ENCODE measurements at regions not wholly inside any gene's neighbourhood (a gene's known extent, or its start where the extent isn't known, plus 50 kb on each side); places are given as distances from the start of the nearest gene placed in this dataset.

DNA sequence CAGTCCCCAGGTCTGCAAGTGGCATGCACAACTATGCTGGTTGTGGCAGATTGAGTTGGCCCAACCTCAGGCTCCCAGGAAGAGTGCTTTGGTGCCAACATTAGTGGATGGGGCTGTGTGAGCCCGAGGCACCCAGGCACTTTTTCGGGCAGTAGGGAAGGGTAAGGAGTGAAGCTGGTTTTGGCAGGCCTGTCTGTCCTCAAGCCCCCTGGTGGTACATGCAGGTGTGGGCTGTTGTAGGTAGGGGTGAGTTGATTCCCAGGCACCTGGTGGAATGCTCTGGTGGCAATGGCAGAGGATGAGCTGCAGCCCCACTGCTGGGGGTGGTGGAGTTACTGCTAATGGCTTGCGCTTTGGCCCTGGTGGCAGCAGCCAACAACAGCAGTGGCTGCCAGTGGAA is 723.7 kb upstream of the SLITRK1 start:
- no peak for DNase-seq
- Histone ChIP-seq H3K9me3 (ENCODE audit: low read length) (no peaks in the 10 kb centered on the region), H3K79me2 (ENCODE audit: low read length) (no peaks in the 10 kb centered on the region), H3K27me3 (ENCODE audit: low read length) (no peaks in the 10 kb centered on the region), H3K4me2 (ENCODE audit: low read length) (no peak overlapping the region), H3K9ac (ENCODE audit: low read length) (no peak overlapping the region), H3F3A (ENCODE audit: low read length, unreplicated experiment) (no peaks in the 10 kb centered on the region), H3K4me3 (ENCODE audit: low read length) (no peak overlapping the region), H3K36me3 (ENCODE audit: low read depth, low read length) (no peaks in the 10 kb centered on the region), H3K27ac (ENCODE audit: low read length) (no peak overlapping the region), H3K4me1 (ENCODE audit: insufficient read depth, low read length) (no peaks in the 10 kb centered on the region), H3K9me2 (replicated peaks; ENCODE audit: low read length) (no peaks in the 10 kb centered on the region), H2AFZ (ENCODE audit: low read length) (no peak overlapping the region), H4K20me1 (ENCODE audit: low read length) (no peaks in the 10 kb centered on the region)
- POLR2A ChIA-PET (ENCODE audit: unreplicated experiment) = no interaction called here
- BruUV-seq (replicated peaks) = no TSS peak
- intact Hi-C loops (cut with micrococcal nuclease) = no loop called here
- TF ChIP-seq EZH2 (IDR thresholded peaks at IDR 0.05; ENCODE audit: low read length, unreplicated experiment) = no peak
- TF ChIP-seq, protein P1, sequence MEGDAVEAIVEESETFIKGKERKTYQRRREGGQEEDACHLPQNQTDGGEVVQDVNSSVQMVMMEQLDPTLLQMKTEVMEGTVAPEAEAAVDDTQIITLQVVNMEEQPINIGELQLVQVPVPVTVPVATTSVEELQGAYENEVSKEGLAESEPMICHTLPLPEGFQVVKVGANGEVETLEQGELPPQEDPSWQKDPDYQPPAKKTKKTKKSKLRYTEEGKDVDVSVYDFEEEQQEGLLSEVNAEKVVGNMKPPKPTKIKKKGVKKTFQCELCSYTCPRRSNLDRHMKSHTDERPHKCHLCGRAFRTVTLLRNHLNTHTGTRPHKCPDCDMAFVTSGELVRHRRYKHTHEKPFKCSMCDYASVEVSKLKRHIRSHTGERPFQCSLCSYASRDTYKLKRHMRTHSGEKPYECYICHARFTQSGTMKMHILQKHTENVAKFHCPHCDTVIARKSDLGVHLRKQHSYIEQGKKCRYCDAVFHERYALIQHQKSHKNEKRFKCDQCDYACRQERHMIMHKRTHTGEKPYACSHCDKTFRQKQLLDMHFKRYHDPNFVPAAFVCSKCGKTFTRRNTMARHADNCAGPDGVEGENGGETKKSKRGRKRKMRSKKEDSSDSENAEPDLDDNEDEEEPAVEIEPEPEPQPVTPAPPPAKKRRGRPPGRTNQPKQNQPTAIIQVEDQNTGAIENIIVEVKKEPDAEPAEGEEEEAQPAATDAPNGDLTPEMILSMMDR (conservative IDR thresholded peaks at IDR 0.05; ENCODE audit: low read depth, low read length) = 0 out of 2 replicates have a peak, but pooled peaks have one; percentile 9
- no peak for TF ChIP-seq EZH2phosphoT487 (IDR thresholded peaks at IDR 0.05; ENCODE audit: borderline replicate concordance, low read length)
- CTCF ChIA-PET = no interaction called here
- ATAC-seq = no peak

DNA sequence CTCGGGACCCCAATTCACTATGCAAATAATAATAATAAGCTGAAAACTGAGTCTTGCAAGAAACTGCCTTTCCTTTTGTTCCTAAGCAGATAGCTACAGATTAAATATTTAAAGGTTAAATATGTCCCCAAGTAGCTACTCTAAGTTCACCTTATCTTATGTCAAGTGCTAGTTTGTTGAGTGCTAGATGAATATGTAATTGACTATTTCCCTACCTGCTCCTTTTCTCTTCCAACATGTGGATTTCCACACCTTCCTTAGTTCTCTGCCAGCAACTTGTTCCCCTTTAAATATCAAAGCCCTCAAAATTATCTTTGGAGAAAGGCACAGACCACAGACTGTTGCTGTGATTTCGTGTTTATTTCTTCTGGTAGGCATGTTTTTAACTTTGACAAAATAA is 709.2 kb upstream of the SLITRK1 start:
- no peaks in the 10 kb centered on the region for H4K20me1 ChIP-seq (ENCODE audit: low read length)
- no peaks in the 10 kb centered on the region for H3K4me1 ChIP-seq (ENCODE audit: insufficient read depth, low read length)
- H3K4me2 ChIP-seq (ENCODE audit: low read length) = no peak overlapping the region
- no peak overlapping the region for H2AFZ ChIP-seq (ENCODE audit: low read length)
- no peak for DNase-seq
- ChIA-PET POLR2A (ENCODE audit: unreplicated experiment) (no interaction called here), CTCF (no interaction called here)
- H3K79me2 ChIP-seq (ENCODE audit: low read length) = no peaks in the 10 kb centered on the region
- ATAC-seq = no peak
- no TSS peak for BruUV-seq (replicated peaks)
- H3K4me3 ChIP-seq (ENCODE audit: low read length) = no peak overlapping the region
- no peaks in the 10 kb centered on the region for H3F3A ChIP-seq (ENCODE audit: low read length, unreplicated experiment)
- no peaks in the 10 kb centered on the region for H3K9me3 ChIP-seq (ENCODE audit: low read length)
- intact Hi-C loops (cut with micrococcal nuclease) = no loop called here
- H3K27me3 ChIP-seq (ENCODE audit: low read length) = no peaks in the 10 kb centered on the region
- H3K9ac ChIP-seq (ENCODE audit: low read length) = no peak overlapping the region
- H3K36me3 ChIP-seq (ENCODE audit: low read depth, low read length) = no peaks in the 10 kb centered on the region
- no peak overlapping the region for H3K27ac ChIP-seq (ENCODE audit: low read length)
- no peaks in the 10 kb centered on the region for H3K9me2 ChIP-seq (replicated peaks; ENCODE audit: low read length)
- TF ChIP-seq EZH2phosphoT487 (IDR thresholded peaks at IDR 0.05; ENCODE audit: borderline replicate concordance, low read length) (no peak), EZH2 (IDR thresholded peaks at IDR 0.05; ENCODE audit: low read length, unreplicated experiment) (no peak)
- TF ChIP-seq, protein P1 (conservative IDR thresholded peaks at IDR 0.05; ENCODE audit: low read depth, low read length) = no peak

- no TSS peak for BruUV-seq (replicated peaks)
Observed at GRCh38 chr13:84590663-84591062, 708.4 kb upstream of the SLITRK1 start.

More at GRCh38 chr13:84590663-84591062, 708.4 kb upstream of the SLITRK1 start:
- Histone ChIP-seq H3F3A (ENCODE audit: low read length, unreplicated experiment) (no peaks in the 10 kb centered on the region), H3K9me2 (replicated peaks; ENCODE audit: low read length) (no peaks in the 10 kb centered on the region), H3K4me2 (ENCODE audit: low read length) (no peak overlapping the region), H3K4me1 (ENCODE audit: insufficient read depth, low read length) (no peaks in the 10 kb centered on the region), H3K9ac (ENCODE audit: low read length) (no peak overlapping the region), H3K79me2 (ENCODE audit: low read length) (no peaks in the 10 kb centered on the region), H3K9me3 (ENCODE audit: low read length) (no peaks in the 10 kb centered on the region), H3K36me3 (ENCODE audit: low read depth, low read length) (no peaks in the 10 kb centered on the region), H3K27ac (ENCODE audit: low read length) (no peak overlapping the region), H2AFZ (ENCODE audit: low read length) (no peak overlapping the region), H4K20me1 (ENCODE audit: low read length) (no peaks in the 10 kb centered on the region), H3K4me3 (ENCODE audit: low read length) (no peak overlapping the region), H3K27me3 (ENCODE audit: low read length) (no peaks in the 10 kb centered on the region)
- ChIA-PET POLR2A (ENCODE audit: unreplicated experiment) (no interaction called here), CTCF (no interaction called here)
- TF ChIP-seq, protein P1 (conservative IDR thresholded peaks at IDR 0.05; ENCODE audit: low read depth, low read length) = no peak
- no peak for ATAC-seq
- DNase-seq = no peak
- intact Hi-C loops (cut with micrococcal nuclease) = no loop called here
